Thyroid gland (tissue), 4 donors: ENCODE measurements at regions not wholly inside any gene's neighbourhood (a gene's known extent, or its start where the extent isn't known, plus 50 kb on each side); places are given as distances from the start of the nearest gene placed in this dataset.

Experiments used
- DNase-seq, 2 donors: peaks; one replicate each; pipeline ENCODE4 v3.0.0-alpha.2; 2019
- H3K27ac ChIP-seq, 3 donors: fragments of 200-600 bp; sonication (generic); 1 replicate in 2 of 3; 2 replicates in 1 of 3; pipeline ENCODE4 v1.5.1; 2016 to 2019; ENCODE audit warnings: mild to moderate bottlenecking in 1 of 3, moderate library complexity in 1 of 3
- H3K27me3 ChIP-seq: fragments of 200-600 bp; sonication (generic); one replicate; pipeline ENCODE4 v1.5.1; 2019
- H3K36me3 ChIP-seq, 2 donors: fragments of 200-600 bp; sonication (generic); one replicate each; pipeline ENCODE4 v1.5.1; 2016 to 2019
- H3K4me1 ChIP-seq, 2 donors: fragments of 200-600 bp; sonication (generic); one replicate each; pipeline ENCODE4 v1.5.1; 2017 to 2019
- H3K4me3 ChIP-seq, 3 donors: fragments of 200-600 bp; sonication (generic); replicated peaks in 1 of 3; 1 replicate in 2 of 3; 2 replicates in 1 of 3; pipeline ENCODE4 v1.5.1; 2016; ENCODE audit warnings: mild to moderate bottlenecking in 1 of 3
- H3K9me3 ChIP-seq: fragments of 200-600 bp; sonication (generic); one replicate; pipeline ENCODE4 v1.5.1; 2017
- POLR2A ChIP-seq, 2 donors: fragments of 450-650 bp; IDR thresholded peaks; one replicate each; pipeline ENCODE4 v1.6.1; 2017; ENCODE audit warnings: antibody characterized with exemption in 2 of 2, mild to moderate bottlenecking in 2 of 2, moderate library complexity in 1 of 2
- WGBS, 2 donors: methylation state at CpG; one replicate each; pipeline ENCODE4 v1.1.5; 2017; 5-methylcytosine and 5-hydroxymethylcytosine counted together
- intact Hi-C: fragments of 100-400 bp; cut with DNase I; formaldehyde crosslinking; loops from one replicate; pipeline ENCODE4 v1.15.1; 2023
- TF ChIP-seq, protein P1 (sequence below), 6 experiments: fragments of 200-600 bp in 3 of 6; fragments of 450-650 bp in 3 of 6; sonication (generic) in 3 of 6; IDR thresholded peaks; one replicate each; pipeline ENCODE4 v1.5.1; 2016 to 2019; ENCODE audit warnings: antibody characterized with exemption in 6 of 6, mild to moderate bottlenecking in 2 of 6, inconsistent platforms in 1 of 6, moderate library complexity in 1 of 6

DNA sequence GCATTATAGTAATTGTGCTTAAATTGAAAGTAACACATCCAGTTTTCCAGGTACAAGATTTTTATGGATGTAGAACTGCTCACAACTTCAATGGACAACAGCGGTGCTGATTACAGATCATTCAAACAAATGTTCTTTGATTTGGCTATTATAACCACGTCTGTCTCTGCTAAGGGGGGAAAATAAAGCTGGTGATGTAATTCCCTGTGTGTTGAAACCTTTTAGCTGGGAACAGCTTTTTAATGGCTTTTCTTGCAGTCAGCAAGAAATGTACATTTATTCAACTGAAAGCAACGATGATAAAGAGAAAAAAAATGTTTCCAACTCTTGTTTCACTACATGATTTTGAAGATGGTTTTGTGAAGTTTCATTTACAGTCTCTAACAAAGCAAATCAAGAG is 431.9 kb upstream of the AGTR1 start:
- DNase-seq: no peak
- Histone ChIP-seq H3K27me3 (no peaks in the 10 kb centered on the region), H3K4me3 (no peak overlapping the region), H3K4me1 (no peaks in the 10 kb centered on the region), H3K27ac (no peak overlapping the region), H3K36me3 (no peaks in the 10 kb centered on the region), H3K9me3 (no peaks in the 10 kb centered on the region)
- intact Hi-C loops: no loop called here
- WGBS, 2 donors: 62 to 73% methylated on average over 3 of the region's 3 CpGs
- TF ChIP-seq, protein P1, sequence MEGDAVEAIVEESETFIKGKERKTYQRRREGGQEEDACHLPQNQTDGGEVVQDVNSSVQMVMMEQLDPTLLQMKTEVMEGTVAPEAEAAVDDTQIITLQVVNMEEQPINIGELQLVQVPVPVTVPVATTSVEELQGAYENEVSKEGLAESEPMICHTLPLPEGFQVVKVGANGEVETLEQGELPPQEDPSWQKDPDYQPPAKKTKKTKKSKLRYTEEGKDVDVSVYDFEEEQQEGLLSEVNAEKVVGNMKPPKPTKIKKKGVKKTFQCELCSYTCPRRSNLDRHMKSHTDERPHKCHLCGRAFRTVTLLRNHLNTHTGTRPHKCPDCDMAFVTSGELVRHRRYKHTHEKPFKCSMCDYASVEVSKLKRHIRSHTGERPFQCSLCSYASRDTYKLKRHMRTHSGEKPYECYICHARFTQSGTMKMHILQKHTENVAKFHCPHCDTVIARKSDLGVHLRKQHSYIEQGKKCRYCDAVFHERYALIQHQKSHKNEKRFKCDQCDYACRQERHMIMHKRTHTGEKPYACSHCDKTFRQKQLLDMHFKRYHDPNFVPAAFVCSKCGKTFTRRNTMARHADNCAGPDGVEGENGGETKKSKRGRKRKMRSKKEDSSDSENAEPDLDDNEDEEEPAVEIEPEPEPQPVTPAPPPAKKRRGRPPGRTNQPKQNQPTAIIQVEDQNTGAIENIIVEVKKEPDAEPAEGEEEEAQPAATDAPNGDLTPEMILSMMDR (IDR thresholded peaks at IDR 0.05): no peak
- no peak for TF ChIP-seq POLR2A (IDR thresholded peaks at IDR 0.05)

DNA sequence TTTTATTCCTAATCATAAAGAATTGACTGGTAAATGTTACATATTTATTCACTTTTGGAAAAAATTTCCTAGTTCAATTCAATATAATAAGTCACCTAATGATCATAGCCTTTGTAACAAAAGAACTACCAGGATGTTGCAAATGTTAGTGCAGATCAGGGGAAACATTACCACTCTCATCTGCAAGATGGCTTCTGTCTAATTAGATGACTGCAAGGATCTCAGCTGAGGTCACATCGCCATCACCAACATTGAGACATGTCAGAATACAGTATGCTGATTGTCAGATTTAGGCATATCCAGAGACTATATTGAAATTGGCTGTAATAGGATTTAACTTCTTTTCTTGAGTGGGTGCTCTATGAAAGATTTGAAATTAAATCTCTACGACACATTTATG is 431.4 kb upstream of the AGTR1 start:
- Histone ChIP-seq H3K4me1 (no peaks in the 10 kb centered on the region), H3K27me3 (no peaks in the 10 kb centered on the region), H3K4me3 (no peak overlapping the region), H3K9me3 (no peaks in the 10 kb centered on the region), H3K36me3 (no peaks in the 10 kb centered on the region), H3K27ac (no peak overlapping the region)
- WGBS, 2 donors: 92 to 94% methylated on average over 2 of the region's 2 CpGs
- TF ChIP-seq, protein P1 (IDR thresholded peaks at IDR 0.05): no peak
- no peak for TF ChIP-seq POLR2A (IDR thresholded peaks at IDR 0.05)
- intact Hi-C loops: no loop called here
- no peak for DNase-seq

DNA sequence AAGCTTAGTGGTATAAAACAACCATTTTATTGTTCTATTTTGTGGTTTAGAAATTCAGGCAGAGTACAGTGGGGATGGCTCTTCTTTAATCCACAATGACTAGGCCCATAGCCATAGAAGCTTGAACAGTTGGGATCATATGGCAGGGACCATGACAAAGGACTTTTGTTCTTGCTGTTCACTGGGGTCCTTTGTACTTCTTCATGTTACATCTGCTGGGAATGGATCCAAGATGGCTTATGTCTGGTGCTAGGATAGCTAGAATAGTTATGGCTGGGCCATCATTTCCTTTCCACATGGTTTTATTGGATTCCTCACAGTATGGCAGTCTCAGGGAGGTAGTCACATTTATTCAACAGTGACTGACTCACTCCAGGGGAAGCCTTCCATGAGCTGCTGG is 427.9 kb upstream of the AGTR1 start:
- Histone ChIP-seq H3K27ac (no peak overlapping the region), H3K9me3 (no peaks in the 10 kb centered on the region), H3K4me1 (no peaks in the 10 kb centered on the region), H3K36me3 (no peaks in the 10 kb centered on the region), H3K4me3 (no peak overlapping the region), H3K27me3 (no peaks in the 10 kb centered on the region)
- DNase-seq: no peak
- TF ChIP-seq, protein P1 (IDR thresholded peaks at IDR 0.05): no peak
- TF ChIP-seq POLR2A (IDR thresholded peaks at IDR 0.05): no peak
- intact Hi-C loops: no loop called here

DNA sequence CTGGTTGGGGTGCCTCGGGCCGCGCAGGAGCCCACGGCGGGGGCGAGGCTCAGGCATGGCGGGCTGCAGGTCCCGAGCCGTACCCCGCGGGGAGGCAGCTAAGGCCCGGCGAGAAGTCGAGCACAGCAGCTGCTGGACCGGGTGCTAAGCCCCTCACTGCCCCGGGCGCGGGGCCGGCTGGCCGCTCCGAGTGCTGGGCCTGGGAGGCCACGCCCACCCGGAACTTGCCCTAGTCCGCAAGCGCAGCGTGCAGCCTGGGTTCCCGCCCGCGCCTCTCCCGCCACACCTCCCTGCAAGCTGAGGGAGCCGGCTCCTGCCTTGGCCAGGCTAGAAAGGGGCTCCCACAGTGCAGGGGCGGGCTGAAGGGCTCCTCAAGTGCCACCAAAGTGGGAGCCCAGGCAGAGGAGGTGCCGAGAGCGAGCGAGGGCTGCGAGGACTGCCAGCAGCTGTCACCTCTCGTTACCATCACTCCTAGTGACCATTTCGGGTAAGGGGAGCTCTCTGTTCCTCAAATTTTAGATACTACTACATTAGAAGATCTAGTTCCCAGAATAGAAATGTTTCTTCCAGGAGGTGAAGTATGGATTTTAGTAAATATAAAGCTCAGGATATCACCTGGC is 417.0 kb upstream of the AGTR1 start:
- intact Hi-C loops: no loop called here
- no peak for DNase-seq
- TF ChIP-seq, protein P1 (IDR thresholded peaks at IDR 0.05): no peak
- TF ChIP-seq POLR2A (IDR thresholded peaks at IDR 0.05): no peak
- H3K4me3 ChIP-seq: no peak overlapping the region
- 78 to 93% methylated on average over 4 to 16 of the region's 38 CpGs for WGBS, 2 donors
- no peak overlapping the region for H3K27ac ChIP-seq
- no peaks in the 10 kb centered on the region for H3K9me3 ChIP-seq
- no peaks in the 10 kb centered on the region for H3K27me3 ChIP-seq
- no peaks in the 10 kb centered on the region for H3K36me3 ChIP-seq
- H3K4me1 ChIP-seq: no peaks in the 10 kb centered on the region

DNA sequence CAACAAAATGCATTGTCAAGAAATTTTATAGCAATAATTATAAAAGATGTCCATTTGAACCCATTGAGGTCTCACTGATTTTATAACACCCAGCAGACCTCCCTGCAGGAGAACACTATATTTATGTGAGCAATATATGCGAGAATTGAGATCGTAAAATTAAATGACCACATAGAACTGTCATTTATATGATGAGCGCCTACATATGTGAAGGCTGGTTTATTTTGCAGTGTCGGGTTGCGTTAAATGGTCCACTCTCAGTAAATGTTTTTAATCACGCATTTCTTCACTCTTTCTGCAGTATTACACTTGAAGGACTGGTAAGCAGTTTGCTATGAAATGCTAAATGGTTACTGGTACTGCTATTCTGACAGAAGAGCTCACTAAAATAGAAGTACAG is 408.5 kb upstream of the AGTR1 start:
- 85 to 90% methylated on average over 6 of the region's 6 CpGs for WGBS, 2 donors
- Histone ChIP-seq H3K9me3 (no peaks in the 10 kb centered on the region), H3K36me3 (no peaks in the 10 kb centered on the region), H3K27ac (no peak overlapping the region), H3K27me3 (no peaks in the 10 kb centered on the region), H3K4me3 (no peak overlapping the region), H3K4me1 (no peaks in the 10 kb centered on the region)
- DNase-seq: no peak
- intact Hi-C loops: no loop called here
- TF ChIP-seq POLR2A (IDR thresholded peaks at IDR 0.05): no peak
- TF ChIP-seq, protein P1 (IDR thresholded peaks at IDR 0.05): no peak
